Left ventricle myocardium inferior (tissue), 1 donor: ENCODE measurements at regions not wholly inside any gene's neighbourhood (a gene's known extent, or its start where the extent isn't known, plus 50 kb on each side); places are given as distances from the start of the nearest gene placed in this dataset.

Experiments
- DNase-seq: peaks from one replicate; pipeline ENCODE4 v3.0.0-alpha.2; 2020
- H3K27ac ChIP-seq: fragments of 200-600 bp; replicated peaks from 2 replicates; pipeline ENCODE4 v1.8.0; 2021
- H3K27me3 ChIP-seq: fragments of 200-600 bp; 2 replicates; pipeline ENCODE4 v1.8.0; 2021; ENCODE audit warnings: low read depth
- H3K36me3 ChIP-seq: fragments of 200-600 bp; 2 replicates; pipeline ENCODE4 v1.8.0; 2021
- H3K4me1 ChIP-seq: fragments of 200-600 bp; 2 replicates; pipeline ENCODE4 v1.8.0; 2021
- H3K4me3 ChIP-seq: fragments of 200-600 bp; 2 replicates; pipeline ENCODE4 v1.8.0; 2021; ENCODE audit warnings: mild to moderate bottlenecking, moderate library complexity
- H3K9me3 ChIP-seq: fragments of 200-600 bp; replicated peaks from 2 replicates; pipeline ENCODE4 v1.8.0; 2021
- intact Hi-C: fragments of 100-400 bp; cut with micrococcal nuclease; formaldehyde crosslinking; loops from one replicate; pipeline ENCODE4 v1.11.0; 2022
- TF ChIP-seq, protein P1 (sequence below): fragments of 200-600 bp; IDR thresholded peaks from 2 replicates; pipeline ENCODE4 v1.8.0; 2021; ENCODE audit warnings: antibody characterized with exemption, mild to moderate bottlenecking, borderline replicate concordance
- donor health status: DM: no; HTN: yes; CAD: no; lungs with severe emphysema.

DNA sequence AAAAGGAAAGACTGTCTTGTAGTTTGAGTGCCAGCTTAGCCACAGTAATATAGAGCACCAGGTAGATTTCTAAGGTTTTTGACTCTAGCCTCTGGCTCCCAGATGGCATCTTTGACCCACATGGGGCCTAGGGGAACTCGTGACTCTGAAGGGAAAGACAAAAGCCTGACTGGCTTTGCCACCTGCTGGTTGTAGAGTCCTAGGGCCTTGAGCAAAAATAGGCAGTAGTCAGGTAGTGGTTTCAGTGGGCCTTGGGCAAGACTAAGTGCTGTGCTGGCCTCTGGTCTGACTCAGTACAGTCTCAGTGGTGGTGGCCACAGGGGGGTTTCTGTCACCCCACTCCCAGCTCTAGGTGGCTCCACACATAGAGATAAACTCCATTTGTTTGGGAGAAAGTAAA, 349.4 kb downstream of the FAM181B start:
- TF ChIP-seq, protein P1, sequence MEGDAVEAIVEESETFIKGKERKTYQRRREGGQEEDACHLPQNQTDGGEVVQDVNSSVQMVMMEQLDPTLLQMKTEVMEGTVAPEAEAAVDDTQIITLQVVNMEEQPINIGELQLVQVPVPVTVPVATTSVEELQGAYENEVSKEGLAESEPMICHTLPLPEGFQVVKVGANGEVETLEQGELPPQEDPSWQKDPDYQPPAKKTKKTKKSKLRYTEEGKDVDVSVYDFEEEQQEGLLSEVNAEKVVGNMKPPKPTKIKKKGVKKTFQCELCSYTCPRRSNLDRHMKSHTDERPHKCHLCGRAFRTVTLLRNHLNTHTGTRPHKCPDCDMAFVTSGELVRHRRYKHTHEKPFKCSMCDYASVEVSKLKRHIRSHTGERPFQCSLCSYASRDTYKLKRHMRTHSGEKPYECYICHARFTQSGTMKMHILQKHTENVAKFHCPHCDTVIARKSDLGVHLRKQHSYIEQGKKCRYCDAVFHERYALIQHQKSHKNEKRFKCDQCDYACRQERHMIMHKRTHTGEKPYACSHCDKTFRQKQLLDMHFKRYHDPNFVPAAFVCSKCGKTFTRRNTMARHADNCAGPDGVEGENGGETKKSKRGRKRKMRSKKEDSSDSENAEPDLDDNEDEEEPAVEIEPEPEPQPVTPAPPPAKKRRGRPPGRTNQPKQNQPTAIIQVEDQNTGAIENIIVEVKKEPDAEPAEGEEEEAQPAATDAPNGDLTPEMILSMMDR, result no peak
- intact Hi-C loops, result no loop called here
- H3K4me3 ChIP-seq, result no peak overlapping the region
- H3K27ac ChIP-seq, result no peak overlapping the region
- no peaks in the 10 kb centered on the region for H3K9me3 ChIP-seq
- H3K27me3 ChIP-seq, result no peaks in the 10 kb centered on the region
- no peak for DNase-seq
- H3K4me1 ChIP-seq, result no peaks in the 10 kb centered on the region
- no peaks in the 10 kb centered on the region for H3K36me3 ChIP-seq

DNA sequence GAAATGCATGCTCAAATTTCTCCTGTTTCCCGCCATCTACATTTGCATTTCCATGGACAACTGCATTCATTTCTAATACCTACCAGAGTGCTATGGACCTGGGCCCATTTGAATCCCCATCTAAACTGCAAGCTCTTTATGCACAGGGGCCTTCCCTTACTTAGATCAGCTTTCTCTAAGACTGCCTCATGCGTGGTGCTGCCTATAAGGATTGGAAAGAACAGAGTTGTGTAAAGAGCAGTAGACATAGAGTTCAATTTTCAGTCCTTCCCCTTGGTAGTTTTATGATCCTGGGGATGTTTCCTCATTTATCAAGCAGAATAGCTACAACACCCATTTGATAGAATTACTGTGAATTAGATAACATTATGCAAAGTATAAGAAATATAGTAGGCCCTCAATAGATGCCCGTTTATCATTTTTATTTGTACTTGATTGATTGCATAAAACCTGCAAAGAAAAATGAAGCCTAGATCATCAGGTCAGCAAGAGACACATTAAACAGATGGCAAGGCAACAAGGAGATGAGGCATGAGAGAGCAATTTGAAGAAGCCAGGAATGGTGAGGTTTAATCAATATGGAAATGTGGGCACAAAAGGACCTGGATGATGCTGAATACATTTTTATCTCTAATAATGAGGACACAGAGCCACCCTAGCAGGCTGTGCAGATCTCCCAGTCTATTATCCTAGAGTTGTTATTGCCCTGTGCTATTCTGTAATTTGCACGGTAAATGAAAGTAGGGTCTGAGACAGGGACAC, 359.7 kb downstream of the FAM181B start:
- H3K4me1 ChIP-seq, result no peaks in the 10 kb centered on the region
- no peak for DNase-seq
- intact Hi-C loops, result no loop called here
- H3K9me3 ChIP-seq, result peaks cover 5% of the 10 kb centered on the region
- TF ChIP-seq, protein P1, result no peak
- H3K27me3 ChIP-seq, result no peaks in the 10 kb centered on the region
- H3K27ac ChIP-seq, result no peak overlapping the region
- H3K36me3 ChIP-seq, result no peaks in the 10 kb centered on the region
- no peak overlapping the region for H3K4me3 ChIP-seq

DNA sequence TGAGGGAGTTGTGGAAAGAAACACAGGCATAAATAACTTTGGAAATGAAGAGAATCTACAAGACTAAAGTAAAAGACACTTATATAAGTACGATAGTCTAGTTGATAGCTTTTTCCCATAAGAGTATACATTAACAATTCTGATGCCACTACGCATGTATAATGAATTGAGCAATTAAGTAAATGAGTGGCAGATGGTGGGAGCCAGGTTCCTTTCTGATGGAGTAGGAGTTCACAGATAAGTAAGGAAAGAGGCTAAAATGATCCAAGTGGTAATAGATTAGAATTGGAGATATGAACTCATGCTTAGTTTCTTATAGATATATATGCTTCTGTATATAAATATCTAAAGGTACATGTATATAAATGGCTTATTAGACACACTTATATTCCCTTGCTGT, 368.3 kb downstream of the FAM181B start:
- Histone ChIP-seq H3K36me3 (no peaks in the 10 kb centered on the region), H3K27me3 (no peaks in the 10 kb centered on the region), H3K9me3 (peaks cover 7% of the 10 kb centered on the region), H3K4me3 (no peak overlapping the region), H3K4me1 (no peaks in the 10 kb centered on the region), H3K27ac (no peak overlapping the region)
- TF ChIP-seq, protein P1, result no peak
- no peak for DNase-seq
- intact Hi-C loops, result no loop called here

DNA sequence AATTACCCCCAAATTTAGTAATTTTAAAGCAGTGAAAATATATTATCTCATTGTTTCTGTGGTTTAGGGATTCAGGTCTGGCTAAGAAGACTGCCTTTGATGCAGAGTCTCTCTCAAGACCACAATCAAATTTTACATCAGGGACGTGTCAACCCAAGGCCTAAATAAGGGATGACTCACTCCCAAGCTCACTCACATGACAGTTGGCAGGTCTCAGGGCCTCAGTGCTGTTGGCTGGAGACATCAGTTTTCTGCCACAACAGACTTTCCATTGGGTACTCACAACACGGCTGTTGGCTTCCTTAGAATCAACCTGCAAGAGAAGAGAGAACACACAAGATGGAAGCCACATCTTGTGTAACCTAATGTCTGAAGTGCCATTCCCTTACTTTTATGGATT, 377.3 kb downstream of the FAM181B start:
- Histone ChIP-seq H3K9me3 (peaks cover 32% of the 10 kb centered on the region), H3K27me3 (no peaks in the 10 kb centered on the region), H3K36me3 (no peaks in the 10 kb centered on the region), H3K4me1 (no peaks in the 10 kb centered on the region), H3K4me3 (no peak overlapping the region), H3K27ac (no peak overlapping the region)
- DNase-seq, result no peak
- intact Hi-C loops, result no loop called here
- TF ChIP-seq, protein P1, result no peak

DNA sequence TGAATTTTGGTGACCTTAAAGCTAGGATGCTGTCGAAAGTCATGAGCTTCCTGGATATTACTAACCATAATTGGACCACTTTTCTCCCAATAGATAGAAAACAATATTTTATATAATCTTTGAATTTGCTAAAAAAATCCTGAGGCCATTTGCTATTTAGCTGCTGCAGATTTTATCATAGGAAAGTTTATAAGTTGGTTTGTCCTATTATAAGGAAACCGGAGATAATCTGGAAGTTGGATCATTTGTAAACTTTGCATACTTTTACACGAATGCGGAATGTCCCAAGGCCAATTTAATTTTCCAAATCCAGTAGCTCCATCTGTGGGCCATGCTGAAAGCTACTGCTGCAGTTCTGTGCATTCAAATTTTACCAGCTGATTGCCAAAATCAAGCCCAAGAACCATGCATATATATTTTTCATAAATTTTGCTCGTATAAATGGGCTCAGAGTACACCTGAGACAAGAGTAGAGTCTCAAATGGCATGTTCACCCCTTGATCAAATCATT, 378.3 kb downstream of the FAM181B start:
- Histone ChIP-seq H3K27ac (no peak overlapping the region), H3K4me1 (no peaks in the 10 kb centered on the region), H3K4me3 (no peak overlapping the region), H3K36me3 (no peaks in the 10 kb centered on the region), H3K27me3 (no peaks in the 10 kb centered on the region), H3K9me3 (peaks cover 32% of the 10 kb centered on the region)
- TF ChIP-seq, protein P1, result no peak
- no peak for DNase-seq
- intact Hi-C loops, result no loop called here
